Adrenal gland (tissue), 9 donors: ENCODE measurements at regions not wholly inside any gene's neighbourhood (a gene's known extent, or its start where the extent isn't known, plus 50 kb on each side); places are given as distances from the start of the nearest gene placed in this dataset.

Experiments
- DNase-seq, 7 donors: peaks; one replicate each; pipeline ENCODE4 v3.0.0-alpha.2; 2019 to 2020
- H3K27ac ChIP-seq, 5 donors: fragments of 200-600 bp; sonication (generic) in 4 of 5; 1 replicate in 3 of 5; 2 replicates in 2 of 5; pipeline versions ENCODE4 v1.5.1 to v1.8.0; 2016 to 2020; ENCODE audit warnings: mild to moderate bottlenecking in 1 of 5
- H3K27me3 ChIP-seq: fragments of 200-600 bp; 2 replicates; pipeline ENCODE4 v1.8.0; 2021
- H3K36me3 ChIP-seq, 2 donors: fragments of 200-600 bp; replicated peaks in 1 of 2; 1 replicate in 1 of 2; 2 replicates in 1 of 2; pipeline versions ENCODE4 v1.5.1 to v1.8.0; 2018 to 2022
- H3K4me1 ChIP-seq, 2 donors: fragments of 200-600 bp; replicated peaks in 1 of 2; 1 replicate in 1 of 2; 2 replicates in 1 of 2; pipeline versions ENCODE4 v1.5.1 to v1.8.0; 2018 to 2021
- H3K4me3 ChIP-seq, 4 donors: fragments of 200-600 bp; sonication (generic) in 3 of 4; one replicate each; pipeline ENCODE4 v1.5.1; 2016 to 2018
- H3K9me3 ChIP-seq, 3 donors: fragments of 200-600 bp; sonication (generic) in 1 of 3; replicated peaks in 1 of 3; 1 replicate in 2 of 3; 2 replicates in 1 of 3; pipeline versions ENCODE4 v1.5.1 to v1.8.0; 2016 to 2021
- POLR2A ChIP-seq, 2 donors: fragments of 450-650 bp; IDR thresholded peaks; one replicate each; pipeline ENCODE4 v1.6.1; 2017; ENCODE audit warnings: antibody characterized with exemption in 2 of 2, mild to moderate bottlenecking in 2 of 2, moderate library complexity in 1 of 2
- WGBS, 4 donors: extraction: QIAGEN DNeasy Blood & Tissue Kit in 2 of 4; methylation state at CpG; one replicate each; pipeline versions ENCODE4 v1.1.5 to v1.1.7; 2013 to 2017; 5-methylcytosine and 5-hydroxymethylcytosine counted together
- intact Hi-C, 2 donors: fragments of 100-400 bp; cut with DNase I; formaldehyde crosslinking; loops; one replicate each; pipeline versions ENCODE4 v1.14.1 to v1.15.0; 2022 to 2023
- TF ChIP-seq, protein P1 (sequence below), 6 experiments: fragments of 450-650 bp in 4 of 6; fragments of 200-600 bp in 2 of 6; sonication (generic) in 1 of 6; IDR thresholded peaks; 1 replicate in 5 of 6; 2 replicates in 1 of 6; pipeline versions ENCODE4 v1.5.1 to v1.8.0; 2016 to 2021; ENCODE audit warnings: antibody characterized with exemption in 6 of 6, mild to moderate bottlenecking in 2 of 6, moderate library complexity in 1 of 6
- donor health status: healthy with polysubstance abuse.
- donor health status: Bipolar disorder and iron deficiency.
- donor health status: DM: yes; HTN: yes; CAD: no.
- donor health status: DM: no; HTN: no; CAD: no.
- donor health status: DM: no; HTN: no; CAD: no.

- Histone ChIP-seq H3K36me3 (no peaks in the 10 kb centered on the region), H3K4me3 (no peak overlapping the region), H3K4me1 (no peaks in the 10 kb centered on the region), H3K27me3 (no peaks in the 10 kb centered on the region), H3K9me3 (no peaks in the 10 kb centered on the region), H3K27ac (no peak overlapping the region)
- 34 to 44% (median 37%) methylated on average over 7 of the region's 7 CpGs for WGBS, 4 donors
- intact Hi-C loops, result no loop called here
- no peak for TF ChIP-seq POLR2A (IDR thresholded peaks at IDR 0.05)
- TF ChIP-seq, protein P1, sequence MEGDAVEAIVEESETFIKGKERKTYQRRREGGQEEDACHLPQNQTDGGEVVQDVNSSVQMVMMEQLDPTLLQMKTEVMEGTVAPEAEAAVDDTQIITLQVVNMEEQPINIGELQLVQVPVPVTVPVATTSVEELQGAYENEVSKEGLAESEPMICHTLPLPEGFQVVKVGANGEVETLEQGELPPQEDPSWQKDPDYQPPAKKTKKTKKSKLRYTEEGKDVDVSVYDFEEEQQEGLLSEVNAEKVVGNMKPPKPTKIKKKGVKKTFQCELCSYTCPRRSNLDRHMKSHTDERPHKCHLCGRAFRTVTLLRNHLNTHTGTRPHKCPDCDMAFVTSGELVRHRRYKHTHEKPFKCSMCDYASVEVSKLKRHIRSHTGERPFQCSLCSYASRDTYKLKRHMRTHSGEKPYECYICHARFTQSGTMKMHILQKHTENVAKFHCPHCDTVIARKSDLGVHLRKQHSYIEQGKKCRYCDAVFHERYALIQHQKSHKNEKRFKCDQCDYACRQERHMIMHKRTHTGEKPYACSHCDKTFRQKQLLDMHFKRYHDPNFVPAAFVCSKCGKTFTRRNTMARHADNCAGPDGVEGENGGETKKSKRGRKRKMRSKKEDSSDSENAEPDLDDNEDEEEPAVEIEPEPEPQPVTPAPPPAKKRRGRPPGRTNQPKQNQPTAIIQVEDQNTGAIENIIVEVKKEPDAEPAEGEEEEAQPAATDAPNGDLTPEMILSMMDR (IDR thresholded peaks at IDR 0.05), result no peak
- no peak for DNase-seq
Observed at GRCh38 chr16:51326131-51326856, 175.2 kb upstream of the SALL1 start.

DNA sequence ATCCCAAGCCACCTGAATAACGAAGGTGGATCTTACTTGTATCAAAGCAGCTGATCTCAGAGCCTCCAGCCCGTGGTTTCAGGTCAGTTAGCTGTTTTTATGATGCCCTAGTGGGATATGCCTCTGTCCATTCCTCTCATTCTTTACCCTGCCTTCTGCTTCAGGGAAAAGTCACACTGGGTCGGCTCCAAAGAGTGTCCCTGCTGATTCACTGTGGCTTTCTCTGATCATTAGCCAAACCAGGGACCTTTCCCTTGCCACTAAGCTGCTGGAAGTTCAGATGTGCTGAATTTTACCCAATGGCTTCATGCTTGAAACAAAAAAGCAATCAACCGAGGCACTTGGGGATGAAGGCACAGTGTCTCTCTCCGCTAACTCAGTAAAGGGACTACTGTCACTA is 170.2 kb upstream of the SALL1 start:
- no peak overlapping the region for H3K27ac ChIP-seq
- no peaks in the 10 kb centered on the region for H3K4me1 ChIP-seq
- intact Hi-C loops, result no loop called here
- TF ChIP-seq, protein P1 (IDR thresholded peaks at IDR 0.05), result no peak
- no peak for TF ChIP-seq POLR2A (IDR thresholded peaks at IDR 0.05)
- H3K4me3 ChIP-seq, result no peak overlapping the region
- no peaks in the 10 kb centered on the region for H3K9me3 ChIP-seq
- H3K27me3 ChIP-seq, result no peaks in the 10 kb centered on the region
- no peaks in the 10 kb centered on the region for H3K36me3 ChIP-seq
- WGBS, 4 donors, result 51 to 63% (median 54%) methylated on average over 5 of the region's 5 CpGs
- DNase-seq, result no peak

DNA sequence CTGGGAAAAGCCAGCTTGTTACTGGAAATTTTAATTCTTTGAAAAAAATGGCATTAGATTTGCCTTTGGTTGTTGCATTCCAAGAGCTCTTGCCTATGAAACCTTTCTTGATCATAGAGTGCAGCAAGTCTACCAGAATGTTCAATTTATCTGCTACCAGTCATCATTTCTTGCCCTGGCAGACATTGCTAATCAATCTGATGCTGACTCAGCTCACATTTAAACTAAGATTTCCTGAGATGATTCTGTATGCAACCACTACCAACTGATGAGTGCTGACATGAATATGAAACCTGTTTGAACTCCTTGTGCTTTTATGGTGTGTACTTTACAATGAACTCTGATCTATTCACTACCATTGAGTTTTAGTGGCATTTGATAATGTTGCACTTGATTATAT is 166.5 kb upstream of the SALL1 start:
- intact Hi-C loops, result no loop called here
- no peak for TF ChIP-seq POLR2A (IDR thresholded peaks at IDR 0.05)
- TF ChIP-seq, protein P1 (IDR thresholded peaks at IDR 0.05), result no peak
- Histone ChIP-seq H3K9me3 (no peaks in the 10 kb centered on the region), H3K36me3 (no peaks in the 10 kb centered on the region), H3K27ac (no peak overlapping the region), H3K27me3 (no peaks in the 10 kb centered on the region), H3K4me1 (no peaks in the 10 kb centered on the region), H3K4me3 (no peak overlapping the region)
- DNase-seq, result no peak

- Histone ChIP-seq H3K9me3 (no peaks in the 10 kb centered on the region), H3K4me1 (no peaks in the 10 kb centered on the region), H3K27me3 (no peaks in the 10 kb centered on the region), H3K27ac (no peak overlapping the region), H3K4me3 (no peak overlapping the region), H3K36me3 (no peaks in the 10 kb centered on the region)
- no peak for DNase-seq
- intact Hi-C loops, result no loop called here
- 63 to 73% (median 67%) methylated on average over 2 of the region's 2 CpGs for WGBS, 4 donors
- TF ChIP-seq, protein P1 (IDR thresholded peaks at IDR 0.05), result no peak
Observed at GRCh38 chr16:51313198-51313597, 162.1 kb upstream of the SALL1 start.
